HG03520 (cell line): ENCODE measurements at regions not wholly inside any gene's neighbourhood (a gene's known extent, or its start where the extent isn't known, plus 50 kb on each side); places are given as distances from the start of the nearest gene placed in this dataset.

Source experiments
- ATAC-seq: cut with Tn5 transposase; IDR thresholded peaks from one replicate; pipeline ENCODE4 v1.9.1; 2021; ENCODE audit warnings: mild to moderate bottlenecking, moderate library complexity; ENCODE audit not compliant: unreplicated experiment

DNA sequence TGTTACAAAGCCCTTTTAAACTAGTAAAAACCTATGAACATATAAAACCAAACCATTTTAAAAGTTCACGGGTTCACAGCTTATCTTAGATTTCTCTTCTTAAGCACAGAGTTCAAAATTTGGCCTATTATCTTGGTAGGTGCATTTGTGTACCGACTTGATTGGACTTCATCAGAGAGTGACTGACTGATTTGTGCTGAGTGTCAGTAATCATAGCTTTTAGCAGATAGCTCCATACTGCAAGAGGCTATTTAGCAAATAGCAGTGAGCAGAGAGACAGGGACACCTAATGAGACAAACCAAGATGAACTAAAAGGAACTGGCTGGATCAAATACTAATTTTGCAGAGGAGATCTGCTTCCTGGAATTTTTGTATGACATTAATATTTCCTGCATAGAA lies 274.5 kb downstream of the PRR16 start:
- no peak for ATAC-seq

DNA sequence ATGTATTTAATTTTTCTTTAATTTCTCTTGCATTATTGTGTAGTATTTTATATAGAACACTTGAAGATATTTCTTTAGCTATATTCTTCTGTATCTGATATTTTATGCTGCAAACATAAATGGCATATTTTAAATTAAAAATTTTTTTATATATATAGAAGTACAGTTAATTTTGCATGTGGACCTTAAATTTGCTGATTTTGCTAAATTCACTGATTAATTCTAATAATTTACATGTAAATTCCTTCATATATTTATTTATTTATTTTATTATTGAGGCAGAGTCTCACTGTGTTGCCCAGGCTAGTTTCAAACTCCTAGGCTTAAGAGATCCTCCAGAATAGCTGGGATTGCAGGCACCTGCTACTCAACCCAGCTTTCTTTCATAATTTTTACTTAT lies 276.9 kb downstream of the PRR16 start:
- no peak for ATAC-seq

DNA sequence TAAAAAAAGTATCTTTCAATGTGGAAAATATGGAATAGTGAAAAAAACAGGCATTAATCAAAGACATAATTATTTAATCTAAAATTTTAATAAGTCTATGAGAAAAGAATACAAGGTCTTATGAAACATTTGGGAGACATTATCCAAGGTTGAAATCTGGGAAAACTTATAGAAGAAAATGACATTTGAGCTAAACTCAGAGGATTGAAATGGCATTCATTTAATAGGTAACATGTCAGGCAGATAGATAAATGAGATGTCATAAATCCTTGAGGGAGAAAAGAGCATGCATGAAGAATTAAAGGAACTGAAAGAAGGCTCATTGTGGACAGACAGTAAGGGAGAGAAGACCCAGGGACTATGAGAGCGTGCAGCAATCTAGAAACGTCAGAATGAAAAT lies 284.4 kb downstream of the PRR16 start:
- ATAC-seq = no peak

DNA sequence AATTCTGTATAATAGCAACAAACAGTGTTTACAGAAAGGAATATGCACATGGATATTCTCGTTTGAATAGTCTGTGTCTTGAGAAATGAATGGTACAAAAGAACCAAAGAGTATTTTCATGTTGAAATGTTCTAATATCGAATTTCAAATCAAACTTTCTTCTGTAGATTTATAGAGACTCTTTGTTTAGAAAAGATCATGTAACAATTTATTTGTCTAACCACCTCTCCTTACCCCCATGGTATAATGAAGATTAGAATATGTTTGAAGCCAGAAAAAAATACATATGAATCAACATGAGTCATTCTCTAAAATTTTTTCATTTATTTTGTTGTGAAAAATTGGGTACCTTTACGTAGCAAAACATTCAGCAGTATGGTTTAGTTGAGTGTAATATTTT lies 285.6 kb downstream of the PRR16 start:
- no peak for ATAC-seq

DNA sequence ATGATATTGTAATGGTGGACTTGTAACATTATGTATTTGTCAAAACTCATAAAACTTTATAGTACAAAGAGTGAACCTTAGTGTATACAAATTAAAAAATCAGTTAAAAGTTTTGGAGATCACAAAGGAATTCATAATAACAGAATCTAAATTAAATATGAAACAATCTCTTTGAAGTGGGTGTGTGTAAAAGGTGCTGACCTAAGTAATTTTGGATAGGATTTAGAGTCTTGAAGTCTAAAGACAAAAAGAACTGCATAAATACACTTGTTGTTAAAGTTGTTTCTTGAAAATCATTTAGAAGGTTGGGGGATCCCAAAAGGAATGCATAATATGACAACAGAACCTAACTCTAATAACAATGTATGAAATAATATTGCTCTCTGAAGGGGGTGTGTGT lies 295.5 kb downstream of the PRR16 start:
- no peak for ATAC-seq

DNA sequence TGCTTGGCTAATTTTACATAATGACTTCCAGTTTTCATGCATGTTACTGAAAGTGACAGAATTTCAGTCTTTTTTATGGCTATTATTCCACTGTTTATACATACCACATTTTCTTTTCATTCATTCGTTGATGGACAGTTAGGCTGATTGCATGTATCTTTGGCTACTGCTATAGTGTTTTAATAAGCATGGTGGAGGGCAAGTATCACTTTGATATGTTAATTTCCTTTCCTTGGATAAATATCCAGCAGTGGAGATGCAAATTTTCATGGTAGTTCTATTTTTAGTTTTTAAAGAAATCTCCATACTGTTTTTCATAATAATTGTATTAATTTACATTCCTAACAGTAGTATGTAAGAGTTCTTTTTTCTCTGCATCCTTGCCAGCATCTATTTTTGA lies 297.9 kb downstream of the PRR16 start:
- no peak for ATAC-seq

DNA sequence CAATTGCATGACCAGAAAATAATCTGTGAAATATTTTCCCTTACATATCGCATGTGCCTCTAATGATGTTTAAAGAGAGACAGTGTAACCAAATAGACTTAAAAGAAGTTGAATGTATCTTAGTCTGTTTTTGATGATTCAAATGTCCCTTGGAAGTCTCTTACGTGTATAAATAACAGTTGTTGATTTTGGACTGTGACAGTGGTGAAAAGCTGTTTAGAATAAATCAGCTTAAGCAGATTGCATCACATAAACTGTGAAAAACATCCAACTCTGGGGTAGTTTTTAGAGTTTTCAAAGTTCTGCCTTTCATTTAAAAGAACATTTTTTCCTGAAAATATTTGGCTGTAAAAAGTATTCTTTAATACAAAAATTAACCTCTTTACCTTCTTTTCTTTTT lies 301.1 kb downstream of the PRR16 start:
- no peak for ATAC-seq

DNA sequence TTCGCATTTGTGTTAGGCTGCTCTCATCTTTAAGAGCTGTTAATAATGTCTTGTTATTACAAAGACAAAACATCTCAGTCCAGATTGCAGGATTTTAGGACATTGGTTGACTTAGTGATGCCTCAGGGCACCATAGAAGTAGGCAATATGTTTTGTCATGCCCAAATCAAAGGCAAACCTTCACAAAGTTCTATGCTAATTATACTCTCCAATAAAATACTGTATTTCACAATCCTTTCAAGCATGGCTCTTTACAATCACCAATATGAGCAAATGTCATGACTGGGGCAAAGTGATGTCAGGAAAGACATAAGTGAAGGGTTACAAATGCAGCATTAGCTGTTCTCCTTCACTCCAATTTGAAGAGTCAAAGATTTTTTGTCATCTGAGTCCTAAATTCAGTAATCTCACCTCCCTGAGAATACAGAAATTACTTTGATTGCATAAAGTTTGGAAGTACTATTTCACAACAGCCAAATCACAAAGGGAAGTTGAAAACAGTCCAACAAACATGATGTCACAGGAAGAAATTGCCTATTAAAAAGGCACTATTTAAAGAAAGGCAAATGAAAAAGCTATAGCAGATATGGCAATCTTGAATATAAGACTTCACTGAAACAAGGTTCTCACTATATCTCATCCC lies 303.2 kb downstream of the PRR16 start:
- ATAC-seq = no peak

DNA sequence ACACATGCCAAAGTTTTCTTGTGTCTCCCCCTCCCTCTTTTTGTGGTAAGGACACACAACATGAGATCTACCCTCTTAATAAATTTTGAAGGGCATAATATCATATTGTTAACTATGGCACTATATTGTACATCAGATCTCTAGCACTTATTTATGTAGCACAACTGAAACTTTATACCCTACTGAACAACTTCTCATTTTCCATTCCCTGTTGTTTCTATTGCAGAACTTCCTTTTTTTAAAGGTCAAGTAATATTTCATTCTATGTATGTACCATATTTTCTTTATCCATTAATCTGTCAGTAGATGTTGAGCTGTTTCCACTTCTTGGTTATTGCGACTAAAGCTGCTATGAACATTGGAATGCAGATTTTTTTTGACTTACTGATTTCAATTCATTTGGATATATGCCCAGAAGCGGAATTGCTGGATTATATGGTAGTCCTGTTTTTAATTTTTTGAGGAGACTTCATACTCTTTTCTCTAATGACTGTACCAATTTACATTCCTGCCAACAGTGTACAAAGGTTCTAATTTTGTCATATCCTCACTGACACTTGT lies 305.3 kb downstream of the PRR16 start:
- no peak for ATAC-seq

DNA sequence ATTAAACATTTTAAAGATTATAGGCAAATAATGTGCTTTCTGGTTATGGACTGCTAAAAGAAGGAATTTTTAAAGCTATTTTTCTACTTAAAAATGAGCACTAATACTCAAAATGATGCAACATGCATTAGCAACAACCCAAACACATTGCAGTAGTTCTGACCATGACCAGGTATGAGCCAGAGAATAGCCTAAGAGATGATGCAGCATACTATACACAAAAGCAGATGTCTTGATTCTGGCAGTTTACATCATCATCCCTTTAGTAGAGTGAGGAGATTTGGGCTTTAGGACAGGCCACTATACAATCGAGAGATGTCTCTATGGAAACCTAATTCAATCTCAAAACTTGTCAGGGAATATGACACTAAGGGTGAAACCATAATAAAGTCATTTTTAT lies 307.1 kb downstream of the PRR16 start:
- ATAC-seq = no peak

DNA sequence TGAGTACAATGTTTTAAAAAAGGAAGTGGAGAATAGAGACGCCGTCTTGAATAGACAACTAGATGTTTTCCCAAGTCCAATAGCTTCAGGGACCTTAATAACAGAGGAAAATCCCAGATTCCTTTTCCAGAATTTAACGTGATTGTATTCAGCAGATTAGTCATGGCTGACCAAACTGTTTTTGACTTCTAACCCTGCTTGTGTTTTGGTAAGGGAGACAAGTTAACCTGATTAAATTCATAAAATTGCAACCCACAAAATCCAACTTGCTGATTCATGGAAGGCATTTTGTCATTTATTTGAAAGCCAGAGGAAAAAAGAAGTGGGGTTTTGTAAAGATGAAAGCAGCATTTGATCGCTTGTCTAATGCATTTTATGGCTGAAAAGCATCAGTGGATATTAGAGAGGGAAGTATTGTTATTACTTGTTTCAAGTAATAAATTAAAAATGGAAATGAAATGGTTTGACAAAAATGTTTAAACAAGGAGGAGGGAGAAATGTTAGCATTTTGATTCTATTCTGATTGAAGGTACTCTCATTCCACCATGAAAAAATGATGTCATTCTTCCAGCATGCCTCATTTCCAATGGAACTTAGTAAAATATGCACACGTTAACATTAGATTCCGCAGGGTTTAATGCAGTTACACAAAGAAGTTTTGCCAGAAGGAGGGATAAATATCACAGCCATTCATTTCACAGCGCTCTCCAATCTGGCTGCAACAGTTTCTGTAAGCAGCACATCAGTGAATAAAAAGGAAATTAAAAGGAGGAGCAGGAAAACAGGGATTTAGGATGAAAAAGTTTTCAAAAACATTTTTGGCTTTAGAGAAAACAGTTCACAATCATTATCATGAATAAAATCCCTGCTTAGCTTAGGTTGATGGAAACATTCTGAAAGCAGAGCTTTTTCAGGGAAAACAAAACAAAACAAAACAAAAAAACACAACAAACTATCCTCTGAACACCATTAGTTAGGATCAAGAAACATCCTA lies 314.7 kb downstream of the PRR16 start:
- ATAC-seq = no peak

DNA sequence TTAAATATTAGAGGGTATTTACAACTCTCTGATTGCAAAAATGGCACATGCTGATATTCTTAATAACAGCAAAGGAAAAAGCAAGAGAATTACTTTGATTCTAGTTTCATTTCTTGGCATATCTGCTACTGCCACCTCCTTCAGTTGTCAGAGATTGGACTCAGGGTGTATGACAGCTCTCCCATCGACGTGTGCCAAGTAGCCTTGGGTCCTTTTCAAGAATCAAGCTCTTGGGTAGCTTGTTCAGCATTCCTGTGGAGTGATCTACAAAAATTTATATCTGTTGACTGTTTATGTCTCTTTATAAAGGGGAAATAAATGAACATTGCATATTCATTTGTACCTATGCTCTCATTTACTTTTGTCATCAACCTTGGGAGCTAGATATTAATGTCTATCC lies 315.6 kb downstream of the PRR16 start:
- no peak for ATAC-seq

DNA sequence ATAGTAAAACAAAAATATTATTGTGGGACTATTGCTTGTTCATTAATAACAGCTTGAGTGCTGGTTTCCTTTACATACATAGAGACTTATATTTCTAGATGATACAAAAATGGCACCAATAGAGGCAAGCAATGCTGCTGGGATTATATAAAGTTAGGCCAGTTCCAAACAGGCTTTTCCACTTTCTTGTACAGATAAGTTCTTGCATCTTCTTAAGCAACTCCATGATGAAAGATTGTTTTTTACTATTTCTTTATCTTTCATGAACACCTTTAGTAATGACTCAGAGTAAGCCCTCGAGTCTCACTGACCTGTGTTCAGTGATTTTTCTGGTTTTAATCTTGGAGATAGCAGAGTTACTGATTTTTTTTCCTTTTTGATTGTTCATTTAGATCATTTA lies 324.4 kb downstream of the PRR16 start:
- ATAC-seq = no peak

DNA sequence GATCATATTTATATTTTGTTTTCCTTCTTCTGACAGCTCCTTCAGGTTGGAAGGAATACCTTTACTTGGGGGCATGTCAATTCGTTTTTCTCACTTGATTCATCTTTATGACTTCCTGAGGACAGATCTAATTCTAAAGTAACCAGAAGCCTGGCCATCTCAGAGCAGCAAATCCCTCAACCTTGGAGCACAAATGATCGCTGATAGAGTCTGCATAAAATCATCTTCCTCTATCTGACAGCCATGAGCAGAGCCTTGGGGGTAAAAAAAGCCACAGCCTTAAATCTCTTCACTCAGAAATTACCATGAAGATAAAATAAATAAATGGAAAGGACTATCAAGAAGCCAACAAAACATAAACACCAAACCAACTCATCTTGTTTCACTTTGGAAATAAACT lies 325.8 kb downstream of the PRR16 start:
- no peak for ATAC-seq

DNA sequence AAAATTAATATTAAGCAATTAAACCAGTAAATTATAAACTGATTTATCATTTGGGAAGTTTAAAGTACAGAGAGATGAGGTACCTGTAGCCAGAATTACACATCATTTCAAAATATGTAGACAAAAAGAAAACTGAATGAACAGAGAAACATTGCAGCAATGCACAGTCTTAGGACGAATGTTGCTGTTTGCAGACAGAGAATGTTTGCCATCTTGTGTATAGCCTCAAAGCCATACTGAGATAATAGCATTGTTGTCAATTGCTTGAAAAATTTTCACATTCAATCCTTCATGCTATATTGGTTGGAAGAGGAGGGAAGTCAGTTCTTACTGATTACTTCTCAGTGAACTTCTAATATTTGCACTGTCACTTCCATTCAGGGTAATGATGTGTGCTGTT lies 326.2 kb downstream of the PRR16 start:
- ATAC-seq = no peak

DNA sequence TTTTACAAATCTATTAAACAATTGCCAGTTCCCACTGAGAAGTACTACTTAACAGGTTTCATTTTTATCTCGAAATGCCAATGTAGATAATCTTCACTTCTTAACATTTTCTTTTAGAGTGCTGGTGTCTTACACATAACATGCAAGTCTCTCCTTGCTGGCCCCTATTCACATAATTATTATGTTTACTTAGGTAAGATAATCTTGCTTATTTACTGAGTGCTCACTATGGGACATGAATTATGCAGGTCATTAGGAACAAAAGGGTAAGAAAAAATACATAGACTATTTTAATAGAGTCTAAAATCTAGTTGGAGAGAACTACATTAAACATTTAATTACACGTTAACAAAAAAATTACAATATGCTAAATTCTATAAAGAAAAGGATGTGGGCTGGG lies 328.4 kb downstream of the PRR16 start:
- ATAC-seq = no peak

DNA sequence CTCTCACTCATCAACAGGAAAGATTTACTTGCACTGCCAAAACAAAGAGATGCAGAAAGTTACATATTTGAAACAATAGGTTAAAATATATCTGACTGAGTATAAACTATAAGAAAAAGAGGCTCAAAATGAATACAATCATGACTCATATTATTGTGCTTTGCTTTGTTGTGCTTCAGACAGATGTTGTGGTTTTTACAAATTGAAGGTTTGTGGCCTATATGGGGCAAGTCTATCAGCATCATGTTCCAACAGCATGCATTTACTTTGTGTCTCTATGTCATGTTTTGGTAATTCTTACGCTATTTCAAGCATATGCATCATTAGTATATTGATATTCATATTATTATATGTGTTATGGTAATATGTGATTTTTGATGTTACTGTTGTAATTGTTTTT lies 330.0 kb downstream of the PRR16 start:
- no peak for ATAC-seq

DNA sequence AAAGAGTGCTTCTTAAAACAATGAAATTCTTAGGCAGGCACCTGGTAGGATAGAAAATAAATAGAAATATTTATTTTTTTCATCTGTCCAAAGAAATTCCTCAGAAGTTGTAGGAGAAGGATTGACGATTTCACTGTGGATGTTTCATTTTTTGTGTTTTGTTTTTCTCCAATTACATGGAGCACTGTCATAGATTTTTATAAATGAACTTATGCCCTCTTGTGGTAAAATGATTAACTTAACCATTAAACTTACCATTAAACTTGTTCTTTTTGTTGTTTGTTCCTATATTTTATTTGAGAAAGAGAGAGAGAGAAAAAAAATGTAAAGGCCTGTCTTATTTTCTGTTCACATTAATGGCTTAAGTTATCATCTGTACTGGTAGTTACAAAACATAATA lies 339.2 kb downstream of the PRR16 start:
- no peak for ATAC-seq

DNA sequence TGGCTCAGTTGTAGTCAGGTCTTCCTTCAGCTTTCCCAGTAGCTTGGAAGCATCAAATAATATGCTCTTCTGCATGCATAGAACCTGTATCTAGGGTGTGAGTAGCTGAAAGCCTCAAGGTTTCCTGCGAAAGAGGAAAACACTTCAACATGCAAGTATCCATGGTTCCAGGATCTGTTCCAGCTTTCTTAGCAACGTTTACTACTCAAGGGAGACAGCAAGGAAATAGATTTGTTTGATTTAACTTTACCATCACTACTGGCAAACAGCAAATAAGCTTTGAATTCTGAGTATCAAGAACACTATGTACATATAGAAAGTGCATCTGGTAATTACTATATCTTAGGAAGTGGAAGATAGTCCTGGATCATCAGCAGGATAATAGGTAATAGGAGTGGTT lies 341.0 kb downstream of the PRR16 start:
- ATAC-seq = no peak

DNA sequence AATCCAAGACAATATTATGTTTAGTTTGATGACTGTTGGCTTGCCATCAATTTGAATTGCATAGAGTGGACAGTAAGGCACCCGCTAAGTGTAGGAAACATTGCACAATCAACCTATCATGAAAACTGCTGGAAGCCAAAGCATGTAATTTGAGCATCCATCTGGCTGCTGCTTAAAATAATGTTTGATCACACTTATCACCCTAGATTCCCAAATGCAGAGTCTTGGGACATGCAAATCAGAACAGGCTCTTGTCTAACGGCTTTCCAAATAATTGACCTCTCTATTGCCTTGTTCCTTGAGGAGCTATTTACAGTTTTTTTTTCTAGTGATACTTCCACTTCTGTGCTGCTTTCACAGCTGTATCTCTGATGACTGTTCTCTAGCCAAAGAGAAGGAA lies 342.1 kb downstream of the PRR16 start:
- no peak for ATAC-seq

DNA sequence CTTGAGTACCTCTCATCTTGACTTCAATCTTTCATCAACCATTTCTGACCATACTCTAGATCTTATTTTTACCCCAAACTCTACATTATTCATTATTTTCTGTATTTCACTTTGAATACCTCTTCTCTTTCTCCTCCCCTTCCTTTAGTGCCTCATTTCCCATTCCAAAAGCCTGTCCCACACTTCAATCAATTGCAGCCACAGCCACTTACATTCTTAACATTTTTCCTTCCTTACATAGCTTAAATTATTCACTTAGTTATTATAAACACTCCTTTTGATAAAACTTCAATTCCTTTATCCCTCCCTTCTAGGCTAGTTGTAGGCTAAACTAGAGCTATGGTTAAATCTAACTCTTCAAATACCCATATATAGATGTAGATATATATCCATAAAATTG lies 344.0 kb downstream of the PRR16 start:
- no peak for ATAC-seq

DNA sequence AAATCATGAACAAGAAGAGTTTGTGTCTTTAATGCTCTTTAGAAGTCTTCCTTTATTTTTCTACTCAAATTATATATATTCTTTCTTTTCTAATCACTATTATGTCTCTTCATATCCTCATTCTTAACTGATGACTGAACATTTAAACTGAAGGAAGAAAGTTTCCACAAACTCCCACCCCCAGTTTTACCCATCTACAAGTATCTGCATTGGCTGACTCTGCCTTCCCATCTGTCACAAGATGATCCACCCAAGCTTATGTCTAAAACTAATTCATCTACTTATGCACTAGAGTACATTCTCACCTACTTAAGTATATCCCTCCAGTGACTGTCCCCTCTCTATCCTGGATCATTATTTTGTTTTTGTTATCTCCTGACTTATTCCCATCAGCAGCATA lies 344.5 kb downstream of the PRR16 start:
- ATAC-seq = no peak
